ENCODE measurements at regions not wholly inside any gene's neighbourhood (a gene's known extent, or its start where the extent isn't known, plus 50 kb on each side); places are given as distances from the start of the nearest gene placed in this dataset.

- no peak for TF ChIP-seq CTCF (conservative IDR thresholded peaks at IDR 0.05; ENCODE audit: low read length)
- no peak for TF ChIP-seq EZH2phosphoT487 (IDR thresholded peaks at IDR 0.05; ENCODE audit: borderline replicate concordance, low read depth, low read length)
Observed at GRCh38 chr5:10059980-10060379, 189.7 kb downstream of the ATPSCKMT start.
